ENCODE measurements at regions not wholly inside any gene's neighbourhood (a gene's known extent, or its start where the extent isn't known, plus 50 kb on each side); places are given as distances from the start of the nearest gene placed in this dataset.

- TF ChIP-seq ZFX (IDR thresholded peaks at IDR 0.05) (no peak), CTCF (conservative IDR thresholded peaks at IDR 0.05) (no peak)
- H3K27ac ChIP-seq = no peak overlapping the region
Observed at GRCh38 chr18:46369323-46369722, 265.1 kb downstream of the HAUS1 start.

DNA sequence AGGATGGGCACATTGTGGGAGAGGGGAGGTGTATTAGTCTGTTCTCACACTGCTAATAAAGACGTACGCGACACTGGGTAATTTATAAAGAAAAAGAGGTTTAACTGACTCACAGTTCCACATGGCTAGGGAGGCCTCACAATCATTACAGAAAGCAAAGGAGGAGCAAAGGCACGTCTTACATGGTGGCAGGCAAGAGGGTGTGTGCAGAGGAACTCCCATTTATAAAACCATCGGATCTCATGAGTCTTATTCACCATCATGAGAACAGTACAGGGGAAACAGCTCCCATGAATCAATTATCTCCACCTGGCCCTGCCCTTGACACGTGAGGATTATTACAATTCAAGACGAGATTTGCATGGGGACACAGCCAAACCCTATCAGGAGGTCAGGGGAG, 266.7 kb downstream of the HAUS1 start:
- TF ChIP-seq ZFX (IDR thresholded peaks at IDR 0.05) (no peak), CTCF (conservative IDR thresholded peaks at IDR 0.05) (no peak)
- H3K27ac ChIP-seq = no peak overlapping the region

- H3K27ac ChIP-seq = no peak overlapping the region
Observed at GRCh38 chr18:46372670-46373069, 268.5 kb downstream of the HAUS1 start.

DNA sequence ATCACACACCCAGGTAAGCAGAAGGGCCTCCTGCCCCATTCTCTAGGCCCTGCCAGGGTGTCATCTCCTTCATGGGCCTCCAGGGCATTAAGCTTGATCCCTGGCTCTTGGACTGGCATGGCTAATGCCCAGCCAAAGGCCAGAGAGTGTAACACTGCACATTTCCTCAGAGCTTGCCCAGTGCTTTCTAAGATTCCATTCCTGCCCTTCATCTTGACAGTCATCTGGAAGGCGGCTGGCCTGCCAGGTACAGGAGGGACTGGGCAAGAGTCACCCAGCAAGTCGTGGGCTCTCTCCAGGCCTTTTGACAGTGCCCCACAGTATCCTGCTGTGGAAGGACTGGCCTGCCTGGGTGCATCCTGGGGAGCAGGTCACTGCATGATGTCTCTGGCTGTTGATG, 268.9 kb downstream of the HAUS1 start:
- TF ChIP-seq CTCF (conservative IDR thresholded peaks at IDR 0.05) (no peak), ZFX (IDR thresholded peaks at IDR 0.05) (no peak)

More at GRCh38 chr18:46372670-46373069, 268.5 kb downstream of the HAUS1 start:
- TF ChIP-seq CTCF (conservative IDR thresholded peaks at IDR 0.05) (no peak), ZFX (IDR thresholded peaks at IDR 0.05) (no peak)

GRCh38 chr18:46373791-46374190, 269.6 kb downstream of the HAUS1 start:
- no peak overlapping the region for H3K27ac ChIP-seq
- no peak for TF ChIP-seq CTCF (conservative IDR thresholded peaks at IDR 0.05)
- TF ChIP-seq ZFX (IDR thresholded peaks at IDR 0.05) = no peak

More for the DNA sequence above, 268.9 kb downstream of the HAUS1 start:
- H3K27ac ChIP-seq = no peak overlapping the region

DNA sequence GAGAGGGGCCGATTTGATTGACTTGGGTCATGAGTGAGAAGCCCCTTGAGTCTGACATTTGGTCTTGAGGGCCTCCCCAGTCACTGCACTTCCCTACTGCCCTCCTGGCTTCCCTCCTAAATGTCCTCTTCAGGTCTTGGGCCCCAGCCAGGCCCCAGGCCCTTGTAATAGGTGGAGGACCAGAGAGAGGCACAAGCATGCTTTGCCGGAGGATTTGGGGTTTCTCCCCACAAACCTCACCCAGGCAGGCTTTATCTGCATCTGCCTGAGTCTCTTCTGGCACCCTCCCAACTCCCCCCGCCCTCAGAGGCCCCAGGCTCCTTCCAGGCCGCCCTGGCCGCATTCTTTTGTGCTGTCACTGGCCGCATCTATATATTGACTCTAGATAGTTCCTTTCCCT, 270.7 kb downstream of the HAUS1 start:
- no peak for TF ChIP-seq CTCF (conservative IDR thresholded peaks at IDR 0.05)
- no peak for TF ChIP-seq ZFX (IDR thresholded peaks at IDR 0.05)
- H3K27ac ChIP-seq = no peak overlapping the region

DNA sequence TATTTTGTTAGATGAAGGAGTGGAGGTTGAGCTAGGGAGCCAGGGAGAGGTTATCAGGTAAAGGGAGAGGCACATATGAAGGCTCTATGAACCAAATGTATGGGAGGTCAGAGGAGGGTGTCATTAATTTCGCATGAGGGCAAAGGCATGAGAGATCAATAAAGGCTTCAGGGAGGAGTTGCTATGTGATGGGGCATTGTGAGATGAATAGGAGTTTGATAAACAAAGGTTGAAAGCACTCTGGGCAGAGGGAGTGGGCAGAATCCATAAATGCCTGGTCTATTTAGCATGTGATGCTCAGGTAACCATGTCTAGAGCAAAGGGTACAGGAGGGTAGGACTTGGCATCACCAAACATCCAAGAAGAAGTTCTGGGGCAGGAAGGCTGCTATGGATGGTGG, 273.4 kb downstream of the HAUS1 start:
- no peak overlapping the region for H3K27ac ChIP-seq
- TF ChIP-seq ZFX (IDR thresholded peaks at IDR 0.05) = no peak
- TF ChIP-seq CTCF (conservative IDR thresholded peaks at IDR 0.05) = no peak

Data from C4-2B (cell line).